Osteocyte (in vitro differentiated cells): ENCODE measurements at regions not wholly inside any gene's neighbourhood (a gene's known extent, or its start where the extent isn't known, plus 50 kb on each side); places are given as distances from the start of the nearest gene placed in this dataset.

Source experiments
- DNase-seq: peaks from one replicate; pipeline ENCODE4 v3.0.0; 2021; ENCODE audit warnings: mixed read lengths; ENCODE audit not compliant: unreplicated experiment; ENCODE audit errors: extremely low spot score
- H3K27ac Mint-ChIP-seq: one replicate; pipeline ENCODE4 v1.8.0; 2021; ENCODE audit warnings: mild to moderate bottlenecking, mixed read lengths; ENCODE audit not compliant: unreplicated experiment
- H3K27me3 Mint-ChIP-seq: one replicate; pipeline ENCODE4 v1.8.0; 2021; ENCODE audit warnings: mixed read lengths; ENCODE audit not compliant: unreplicated experiment
- H3K36me3 Mint-ChIP-seq: one replicate; pipeline ENCODE4 v1.8.0; 2021; ENCODE audit warnings: mixed read lengths; ENCODE audit not compliant: unreplicated experiment
- H3K4me1 Mint-ChIP-seq: one replicate; pipeline ENCODE4 v1.8.0; 2021; ENCODE audit warnings: mixed read lengths; ENCODE audit not compliant: unreplicated experiment
- H3K4me3 Mint-ChIP-seq: one replicate; pipeline ENCODE4 v1.8.0; 2021; ENCODE audit warnings: mild to moderate bottlenecking, moderate library complexity, mixed read lengths; ENCODE audit not compliant: unreplicated experiment
- H3K9me3 Mint-ChIP-seq: one replicate; pipeline ENCODE4 v1.8.0; 2021; ENCODE audit warnings: mixed read lengths; ENCODE audit not compliant: unreplicated experiment
- TF ChIP-seq, protein P1 (sequence below): fragments of 200-600 bp; sonication (generic); IDR thresholded peaks from 2 replicates; pipeline ENCODE4 v1.5.0; 2021; ENCODE audit warnings: antibody characterized with exemption, mild to moderate bottlenecking, moderate library complexity

- H3K4me1 Mint-ChIP-seq: no peaks in the 10 kb centered on the region
- no peak overlapping the region for H3K27ac Mint-ChIP-seq
- H3K9me3 Mint-ChIP-seq: no peaks in the 10 kb centered on the region
- H3K27me3 Mint-ChIP-seq: peaks cover 18% of the 10 kb centered on the region
- DNase-seq: no peak
- no peaks in the 10 kb centered on the region for H3K36me3 Mint-ChIP-seq
- no peak overlapping the region for H3K4me3 Mint-ChIP-seq
- TF ChIP-seq, protein P1, sequence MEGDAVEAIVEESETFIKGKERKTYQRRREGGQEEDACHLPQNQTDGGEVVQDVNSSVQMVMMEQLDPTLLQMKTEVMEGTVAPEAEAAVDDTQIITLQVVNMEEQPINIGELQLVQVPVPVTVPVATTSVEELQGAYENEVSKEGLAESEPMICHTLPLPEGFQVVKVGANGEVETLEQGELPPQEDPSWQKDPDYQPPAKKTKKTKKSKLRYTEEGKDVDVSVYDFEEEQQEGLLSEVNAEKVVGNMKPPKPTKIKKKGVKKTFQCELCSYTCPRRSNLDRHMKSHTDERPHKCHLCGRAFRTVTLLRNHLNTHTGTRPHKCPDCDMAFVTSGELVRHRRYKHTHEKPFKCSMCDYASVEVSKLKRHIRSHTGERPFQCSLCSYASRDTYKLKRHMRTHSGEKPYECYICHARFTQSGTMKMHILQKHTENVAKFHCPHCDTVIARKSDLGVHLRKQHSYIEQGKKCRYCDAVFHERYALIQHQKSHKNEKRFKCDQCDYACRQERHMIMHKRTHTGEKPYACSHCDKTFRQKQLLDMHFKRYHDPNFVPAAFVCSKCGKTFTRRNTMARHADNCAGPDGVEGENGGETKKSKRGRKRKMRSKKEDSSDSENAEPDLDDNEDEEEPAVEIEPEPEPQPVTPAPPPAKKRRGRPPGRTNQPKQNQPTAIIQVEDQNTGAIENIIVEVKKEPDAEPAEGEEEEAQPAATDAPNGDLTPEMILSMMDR: no peak
These were observed 316.9 kb downstream of the JRKL start for GRCh38 chr11:96706761-96707160.

DNA sequence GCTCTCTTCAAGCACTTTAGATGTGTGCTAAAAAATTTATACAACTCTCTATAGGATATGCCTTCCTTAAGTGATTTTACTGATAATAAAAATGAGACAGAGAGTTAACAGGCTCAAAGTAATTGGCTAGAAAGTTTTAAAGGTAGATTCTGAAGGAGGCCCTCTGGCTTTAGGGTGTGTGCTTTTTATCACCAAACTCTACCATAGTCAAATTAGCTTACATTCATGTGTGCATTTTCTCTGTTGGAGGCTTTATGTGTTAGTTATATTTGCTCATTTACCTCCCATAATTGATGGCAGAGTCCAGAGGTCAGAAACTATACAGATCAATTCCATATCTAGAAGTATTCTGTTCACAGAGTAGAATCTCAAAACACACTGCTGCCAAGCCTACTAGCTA, 317.5 kb downstream of the JRKL start:
- TF ChIP-seq, protein P1: no peak
- no peaks in the 10 kb centered on the region for H3K4me1 Mint-ChIP-seq
- peaks cover 17% of the 10 kb centered on the region for H3K27me3 Mint-ChIP-seq
- H3K4me3 Mint-ChIP-seq: no peak overlapping the region
- no peaks in the 10 kb centered on the region for H3K9me3 Mint-ChIP-seq
- no peak for DNase-seq
- no peak overlapping the region for H3K27ac Mint-ChIP-seq
- H3K36me3 Mint-ChIP-seq: no peaks in the 10 kb centered on the region

GRCh38 chr11:96708219-96708878, 318.5 kb downstream of the JRKL start:
- Mint-ChIP-seq H3K27ac (no peak overlapping the region), H3K4me1 (no peaks in the 10 kb centered on the region), H3K9me3 (no peaks in the 10 kb centered on the region), H3K4me3 (no peak overlapping the region), H3K36me3 (no peaks in the 10 kb centered on the region), H3K27me3 (peaks cover 19% of the 10 kb centered on the region)
- DNase-seq: no peak
- TF ChIP-seq, protein P1: no peak

- Mint-ChIP-seq H3K36me3 (no peaks in the 10 kb centered on the region), H3K27ac (no peak overlapping the region), H3K4me1 (no peaks in the 10 kb centered on the region), H3K27me3 (peaks cover 16% of the 10 kb centered on the region), H3K4me3 (no peak overlapping the region), H3K9me3 (no peaks in the 10 kb centered on the region)
- TF ChIP-seq, protein P1: no peak
- no peak for DNase-seq
These were observed 323.5 kb downstream of the JRKL start for GRCh38 chr11:96713301-96713700.

DNA sequence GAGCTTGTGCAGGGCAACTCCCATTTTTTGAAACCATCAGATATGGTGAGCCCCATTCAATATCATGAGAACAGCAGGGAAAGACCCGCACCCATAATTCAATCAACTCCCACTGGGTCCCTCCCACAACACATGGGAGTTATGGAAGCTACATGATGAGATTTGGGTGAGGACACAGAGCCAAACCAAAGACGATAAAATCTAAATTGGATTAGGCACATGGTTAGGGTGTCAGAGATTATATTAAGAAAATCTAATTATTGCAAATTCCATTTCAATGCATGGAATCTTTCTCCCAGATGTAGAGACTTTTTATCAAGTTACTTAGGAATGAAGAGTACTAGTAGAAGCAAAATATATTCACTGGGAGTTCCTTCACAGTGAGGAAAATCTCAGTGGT, 324.9 kb downstream of the JRKL start:
- no peak for DNase-seq
- no peak overlapping the region for H3K4me3 Mint-ChIP-seq
- TF ChIP-seq, protein P1: no peak
- H3K36me3 Mint-ChIP-seq: no peaks in the 10 kb centered on the region
- no peaks in the 10 kb centered on the region for H3K9me3 Mint-ChIP-seq
- H3K27me3 Mint-ChIP-seq: peaks cover 20% of the 10 kb centered on the region
- no peak overlapping the region for H3K27ac Mint-ChIP-seq
- no peaks in the 10 kb centered on the region for H3K4me1 Mint-ChIP-seq
